ENCODE measurements at regions not wholly inside any gene's neighbourhood (a gene's known extent, or its start where the extent isn't known, plus 50 kb on each side); places are given as distances from the start of the nearest gene placed in this dataset.
"Not testable (repeated sequence)": the region's sequence is repeated elsewhere in the genome, so short reads cannot be mapped to it uniquely, and the experiment has no call there.

GRCh38 chr17:70355185-70355584, 185.9 kb downstream of the KCNJ2 start:
- no peak for DNase-seq
- in situ Hi-C loops (cut with MboI; ENCODE audit: low pct_unique_long_range_greater_than_20kb, low sequenced_read_pairs), result no loop called here

GRCh38 chr17:70357190-70357589, 187.9 kb downstream of the KCNJ2 start:
- in situ Hi-C loops (cut with MboI; ENCODE audit: low pct_unique_long_range_greater_than_20kb, low sequenced_read_pairs), result no loop called here
- no peak for DNase-seq

- in situ Hi-C loops (cut with MboI; ENCODE audit: low pct_unique_long_range_greater_than_20kb, low sequenced_read_pairs), result no loop called here
- DNase-seq, result peak; percentile 8
Measured at GRCh38 chr17:70365091-70365583, 195.8 kb downstream of the KCNJ2 start.

GRCh38 chr17:70366386-70366785, 197.1 kb downstream of the KCNJ2 start:
- in situ Hi-C loops (cut with MboI; ENCODE audit: low pct_unique_long_range_greater_than_20kb, low sequenced_read_pairs), result no loop called here
- DNase-seq, result no peak

- in situ Hi-C loops (cut with MboI; ENCODE audit: low pct_unique_long_range_greater_than_20kb, low sequenced_read_pairs), result no loop called here
- no peak for DNase-seq
Measured at GRCh38 chr17:70368011-70368410, 198.7 kb downstream of the KCNJ2 start.

- no peak for DNase-seq
- in situ Hi-C loops (cut with MboI; ENCODE audit: low pct_unique_long_range_greater_than_20kb, low sequenced_read_pairs), result no loop called here
Measured at GRCh38 chr17:70369391-70369790, 200.1 kb downstream of the KCNJ2 start.

GRCh38 chr17:70370816-70371215, 201.5 kb downstream of the KCNJ2 start:
- in situ Hi-C loops (cut with MboI; ENCODE audit: low pct_unique_long_range_greater_than_20kb, low sequenced_read_pairs), result no loop called here
- no peak for DNase-seq

- in situ Hi-C loops (cut with MboI; ENCODE audit: low pct_unique_long_range_greater_than_20kb, low sequenced_read_pairs), result no loop called here
- no peak for DNase-seq
Measured at GRCh38 chr17:70373369-70373768, 204.0 kb downstream of the KCNJ2 start.

- in situ Hi-C loops (cut with MboI; ENCODE audit: low pct_unique_long_range_greater_than_20kb, low sequenced_read_pairs), result no loop called here
- no peak for DNase-seq
Measured at GRCh38 chr17:70374496-70374895, 205.2 kb downstream of the KCNJ2 start.

- in situ Hi-C loops (cut with MboI; ENCODE audit: low pct_unique_long_range_greater_than_20kb, low sequenced_read_pairs), result no loop called here
- no peak for DNase-seq
Measured at GRCh38 chr17:70375406-70375805, 206.1 kb downstream of the KCNJ2 start.

GRCh38 chr17:70375813-70376770, 206.8 kb downstream of the KCNJ2 start:
- no peak for DNase-seq
- in situ Hi-C loops (cut with MboI; ENCODE audit: low pct_unique_long_range_greater_than_20kb, low sequenced_read_pairs), result no loop called here

- in situ Hi-C loops (cut with MboI; ENCODE audit: low pct_unique_long_range_greater_than_20kb, low sequenced_read_pairs), result no loop called here
- DNase-seq, result no peak
Measured at GRCh38 chr17:70377654-70378053, 208.3 kb downstream of the KCNJ2 start.

GRCh38 chr17:70378076-70378475, 208.7 kb downstream of the KCNJ2 start:
- in situ Hi-C loops (cut with MboI; ENCODE audit: low pct_unique_long_range_greater_than_20kb, low sequenced_read_pairs), result no loop called here
- no peak for DNase-seq

GRCh38 chr17:70379945-70380344, 210.6 kb downstream of the KCNJ2 start:
- in situ Hi-C loops (cut with MboI; ENCODE audit: low pct_unique_long_range_greater_than_20kb, low sequenced_read_pairs), result no loop called here
- no peak for DNase-seq

GRCh38 chr17:70381916-70382315, 212.6 kb downstream of the KCNJ2 start:
- in situ Hi-C loops (cut with MboI; ENCODE audit: low pct_unique_long_range_greater_than_20kb, low sequenced_read_pairs); DNase-seq: not testable (repeated sequence)

GRCh38 chr17:70388326-70388725, 219.0 kb downstream of the KCNJ2 start:
- DNase-seq, result no peak
- in situ Hi-C loops (cut with MboI; ENCODE audit: low pct_unique_long_range_greater_than_20kb, low sequenced_read_pairs), result no loop called here

- in situ Hi-C loops (cut with MboI; ENCODE audit: low pct_unique_long_range_greater_than_20kb, low sequenced_read_pairs); DNase-seq: not testable (repeated sequence)
Measured at GRCh38 chr17:70389232-70389757, 220.0 kb downstream of the KCNJ2 start.

- in situ Hi-C loops (cut with MboI; ENCODE audit: low pct_unique_long_range_greater_than_20kb, low sequenced_read_pairs), result no loop called here
- DNase-seq, result no peak
Measured at GRCh38 chr17:70390049-70390448, 220.7 kb downstream of the KCNJ2 start.

GRCh38 chr17:70394473-70395232, 225.3 kb downstream of the KCNJ2 start:
- DNase-seq, result no peak
- in situ Hi-C loops (cut with MboI; ENCODE audit: low pct_unique_long_range_greater_than_20kb, low sequenced_read_pairs), result no loop called here
